GM23338 (cell line): ENCODE measurements at regions not wholly inside any gene's neighbourhood (a gene's known extent, or its start where the extent isn't known, plus 50 kb on each side); places are given as distances from the start of the nearest gene placed in this dataset.

Source experiments
- ATAC-seq: fragments of 200-7000 bp; cut with Tn5 transposase; 3 replicates; pipeline ENCODE4 v1.9.1; 2020
- DNase-seq: peaks from one replicate; pipeline ENCODE4 v3.0.0-alpha.2; 2015; ENCODE audit warnings: low spot score
- H2AFZ ChIP-seq: fragments of 200-600 bp; sonication (generic); 2 replicates; pipeline ENCODE4 v1.8.0; 2016; ENCODE audit warnings: antibody characterized with exemption, mild to moderate bottlenecking, moderate library complexity
- H3F3A ChIP-seq: fragments of 200-600 bp; sonication (generic); replicated peaks from 2 replicates; pipeline ENCODE4 v1.8.0; 2017; ENCODE audit warnings: antibody characterized with exemption, mixed run types, low read depth
- H3K27ac ChIP-seq: fragments of 200-600 bp; sonication (generic); 2 replicates; pipeline ENCODE4 v1.6.1; 2016; ENCODE audit warnings: low read depth
- H3K27me3 ChIP-seq: fragments of 200-600 bp; sonication (generic); 2 replicates; pipeline ENCODE4 v1.8.0; 2016; ENCODE audit warnings: mild to moderate bottlenecking, mixed run types, moderate library complexity; ENCODE audit not compliant: insufficient read depth
- H3K36me3 ChIP-seq: fragments of 200-600 bp; sonication (generic); 2 replicates; pipeline ENCODE4 v1.8.0; 2016; ENCODE audit warnings: mild to moderate bottlenecking; ENCODE audit not compliant: insufficient read depth
- H3K4me1 ChIP-seq: fragments of 200-600 bp; sonication (generic); 2 replicates; pipeline ENCODE4 v1.8.0; 2016; ENCODE audit warnings: mild to moderate bottlenecking, moderate library complexity; ENCODE audit not compliant: insufficient read depth
- H3K4me2 ChIP-seq: fragments of 200-600 bp; sonication (generic); 2 replicates; pipeline ENCODE4 v1.7.1; 2017; ENCODE audit warnings: mixed run types
- H3K4me3 ChIP-seq: fragments of 200-600 bp; sonication (generic); 2 replicates; pipeline ENCODE4 v1.6.1; 2016; ENCODE audit warnings: mixed run types
- H3K79me2 ChIP-seq: fragments of 200-600 bp; sonication (generic); replicated peaks from 2 replicates; pipeline ENCODE4 v1.8.0; 2017; ENCODE audit warnings: mild to moderate bottlenecking; ENCODE audit not compliant: insufficient read depth
- H3K9me2 ChIP-seq: fragments of 200-600 bp; sonication (generic); 2 replicates; pipeline ENCODE4 v1.8.0; 2017; ENCODE audit not compliant: insufficient read depth
- H4K20me1 ChIP-seq: fragments of 200-600 bp; sonication (generic); replicated peaks from 2 replicates; pipeline ENCODE4 v1.8.0; 2017; ENCODE audit warnings: mild to moderate bottlenecking; ENCODE audit not compliant: insufficient read depth
- H3K27ac Mint-ChIP-seq: 2 replicates; pipeline ENCODE4 v1.8.0; 2020; ENCODE audit warnings: inconsistent platforms, mild to moderate bottlenecking, moderate library complexity, mixed read lengths
- H3K27me3 Mint-ChIP-seq: 3 replicates; pipeline ENCODE4 v1.8.0; 2022; ENCODE audit warnings: low read depth, mild to moderate bottlenecking, moderate library complexity, mixed read lengths, inconsistent platforms; ENCODE audit not compliant: insufficient read depth, poor library complexity
- H3K36me3 Mint-ChIP-seq: 3 replicates; pipeline ENCODE4 v1.8.0; 2021; ENCODE audit warnings: low read depth, mild to moderate bottlenecking, inconsistent platforms, moderate library complexity, mixed read lengths
- H3K4me1 Mint-ChIP-seq: 3 replicates; pipeline ENCODE4 v1.8.0; 2020; ENCODE audit warnings: mild to moderate bottlenecking, inconsistent platforms, mixed read lengths
- H3K4me3 Mint-ChIP-seq: 3 replicates; pipeline ENCODE4 v1.8.0; 2021; ENCODE audit warnings: moderate library complexity, mild to moderate bottlenecking, inconsistent platforms, mixed read lengths
- H3K9me3 Mint-ChIP-seq: 3 replicates; pipeline ENCODE4 v1.8.0; 2020; ENCODE audit warnings: moderate library complexity, mild to moderate bottlenecking, inconsistent platforms, mixed read lengths
- CREB1 ChIP-seq: fragments of 250-450 bp; sonication (Bioruptor Pico); IDR thresholded peaks from 2 replicates; pipeline ENCODE4 v1.5.0; 2020; ENCODE audit warnings: low read depth, mild to moderate bottlenecking, moderate library complexity
- EZH2 ChIP-seq: fragments of 200-600 bp; sonication (generic); IDR thresholded peaks from one replicate; pipeline ENCODE4 v1.8.0; 2017; ENCODE audit warnings: antibody characterized with exemption, mild to moderate bottlenecking, low read depth; ENCODE audit not compliant: unreplicated experiment
- EZH2phosphoT487 ChIP-seq: fragments of 200-600 bp; sonication (generic); IDR thresholded peaks from one replicate; pipeline ENCODE4 v1.8.1; 2018; ENCODE audit warnings: antibody characterized with exemption; ENCODE audit not compliant: unreplicated experiment
- JUNB ChIP-seq: IDR thresholded peaks from one replicate; pipeline ENCODE4 v1.6.1; 2016; ENCODE audit warnings: antibody characterized with exemption; ENCODE audit not compliant: unreplicated experiment
- NANOG ChIP-seq: IDR thresholded peaks from 2 replicates; pipeline ENCODE4 v1.6.1; 2016; ENCODE audit warnings: antibody characterized with exemption, borderline replicate concordance
- REST ChIP-seq: IDR thresholded peaks from one replicate; pipeline ENCODE4 v1.6.1; 2018; ENCODE audit warnings: antibody characterized with exemption; ENCODE audit not compliant: unreplicated experiment
- ZNF114 ChIP-seq: fragments of 250-450 bp; sonication (Bioruptor Pico); IDR thresholded peaks from 2 replicates; pipeline ENCODE4 v1.5.0; 2020; ENCODE audit warnings: mild to moderate bottlenecking, moderate library complexity
- ZNF331 ChIP-seq: fragments of 250-450 bp; sonication (Bioruptor Pico); IDR thresholded peaks from 2 replicates; pipeline ENCODE4 v1.5.0; 2020; ENCODE audit warnings: low read depth, mild to moderate bottlenecking, moderate library complexity
- ZNF462 ChIP-seq: fragments of 250-450 bp; sonication (Bioruptor Pico); IDR thresholded peaks from 2 replicates; pipeline ENCODE4 v1.5.0; 2020; ENCODE audit warnings: mild to moderate bottlenecking, moderate library complexity

GRCh38 chr13:34465423-34465922 is 476.6 kb upstream of the NBEA start (continued):
- TF ChIP-seq ZNF462 (CRISPR knock-in tag) (no peak), JUNB (no peak), REST (no peak)

- no peak overlapping the region for H3K4me3 ChIP-seq
- H3K27me3 Mint-ChIP-seq, result peaks cover 3% of the 10 kb centered on the region
- no peak for TF ChIP-seq ZNF114 (CRISPR knock-in tag)
- TF ChIP-seq ZNF331 (CRISPR knock-in tag), result no peak
- no peak for TF ChIP-seq NANOG
- no peak for TF ChIP-seq EZH2phosphoT487
- no peak for TF ChIP-seq CREB1 (CRISPR knock-in tag)
- TF ChIP-seq EZH2, result no peak
- TF ChIP-seq JUNB, result no peak
- H3K4me1 ChIP-seq, result no peaks in the 10 kb centered on the region
- H3K36me3 ChIP-seq, result no peaks in the 10 kb centered on the region
- peaks cover 2% of the 10 kb centered on the region; the same call in 1 of the 2 replicates for H3K9me2 ChIP-seq
- H3K4me3 Mint-ChIP-seq, result no peak overlapping the region
- DNase-seq (no peak), ATAC-seq (no peak)
- no peak overlapping the region for H3K4me2 ChIP-seq
- H3K9me3 Mint-ChIP-seq, result no peaks in the 10 kb centered on the region; the same call in 2 of the 3 replicates
- no peaks in the 10 kb centered on the region for H3K27me3 ChIP-seq
- H4K20me1 ChIP-seq, result no peaks in the 10 kb centered on the region
- H3F3A ChIP-seq, result no peaks in the 10 kb centered on the region
- H3K4me1 Mint-ChIP-seq, result 0 out of 3 replicates have a peak, but pooled peaks cover 4% of the 10 kb centered on the region
- H3K36me3 Mint-ChIP-seq, result no peaks in the 10 kb centered on the region
- no peak overlapping the region for H2AFZ ChIP-seq
- no peak overlapping the region for H3K27ac Mint-ChIP-seq
- no peak overlapping the region for H3K27ac ChIP-seq
- H3K79me2 ChIP-seq, result no peaks in the 10 kb centered on the region
Observed at GRCh38 chr13:34466301-34466700, 475.8 kb upstream of the NBEA start.
